Heart right ventricle (tissue), 16 donors: ENCODE measurements at regions not wholly inside any gene's neighbourhood (a gene's known extent, or its start where the extent isn't known, plus 50 kb on each side); places are given as distances from the start of the nearest gene placed in this dataset.

Source experiments
- ATAC-seq, 8 donors: fragments of 200-7000 bp; cut with Tn5 transposase; one replicate each; pipeline ENCODE4 v1.9.1; 2020; ENCODE audit warnings: mild to moderate bottlenecking in 8 of 8, moderate library complexity in 8 of 8, moderate number of reproducible peaks in 1 of 8
- DNase-seq, 2 donors: peaks; one replicate each; pipeline ENCODE4 v3.0.0-alpha.2; 2020
- H3K27ac ChIP-seq, 10 donors: fragments of 200-600 bp; sonication (generic) in 2 of 10; one replicate each; pipeline versions ENCODE4 v1.5.0 to v1.8.0; 2020 to 2022; ENCODE audit warnings: mild to moderate bottlenecking in 3 of 10
- H3K27me3 ChIP-seq, 7 donors: fragments of 200-600 bp; one replicate each; pipeline ENCODE4 v1.8.0; 2021 to 2022; ENCODE audit warnings: mild to moderate bottlenecking in 2 of 7
- H3K36me3 ChIP-seq, 9 donors: fragments of 200-600 bp; sonication (generic) in 1 of 9; one replicate each; pipeline versions ENCODE4 v1.5.0 to v1.8.0; 2020 to 2022; ENCODE audit warnings: mild to moderate bottlenecking in 2 of 9
- H3K4me1 ChIP-seq, 9 donors: fragments of 200-600 bp; sonication (generic) in 1 of 9; one replicate each; pipeline versions ENCODE4 v1.5.0 to v1.8.0; 2020 to 2022; ENCODE audit warnings: mild to moderate bottlenecking in 4 of 9
- H3K4me3 ChIP-seq, 10 donors: fragments of 200-600 bp; sonication (generic) in 2 of 10; one replicate each; pipeline versions ENCODE4 v1.5.0 to v1.8.0; 2020 to 2022; ENCODE audit warnings: mild to moderate bottlenecking in 7 of 10, moderate library complexity in 2 of 10
- H3K9me3 ChIP-seq, 11 donors: fragments of 200-600 bp in 10 of 11; sonication (generic) in 2 of 11; one replicate each; pipeline versions ENCODE4 v1.5.0 to v1.8.0; 2013 to 2022; ENCODE audit warnings: mild to moderate bottlenecking in 2 of 11, control low read depth in 1 of 11, moderate library complexity in 1 of 11
- WGBS, 2 donors: extraction: QIAGEN DNeasy Blood & Tissue Kit; methylation state at CpG; one replicate each; pipeline ENCODE4 v1.1.7; 2013; ENCODE audit warnings: inconsistent platforms in 1 of 2; 5-methylcytosine and 5-hydroxymethylcytosine counted together
- intact Hi-C, 10 donors: fragments of 100-400 bp; cut with DNase I; formaldehyde crosslinking; loops; one replicate each; pipeline versions ENCODE4 v1.11.1 to v1.14.2; 2022
- TF ChIP-seq, protein P1 (sequence below), 9 donors: fragments of 200-600 bp; sonication (generic) in 2 of 9; IDR thresholded peaks; one replicate each; pipeline versions ENCODE4 v1.5.0 to v1.8.0; 2021 to 2022; ENCODE audit warnings: antibody characterized with exemption in 9 of 9, mild to moderate bottlenecking in 5 of 9, moderate library complexity in 1 of 9
- donor health status: Arrhythmogenic right ventricular cardiomyopathy.
- donor health status: ischemic (EF 13 %, LVEDD 7.1; RV severe dilation, severe dysfunction).
- donor health status: healthy with polysubstance abuse.
- donor health status: DM: no; HTN: yes; CAD: no.
- donor health status: DM: no; HTN: no; CAD: no.
- donor health status: ischemic (EF 25% LVEDD 6.9; RV normal size, moderate dysfunction).
- donor health status: ischemic (EF 25% LVEDD 5.7; RV mildly dilated, moderate dysfunction).
- donor health status: healthy.
- donor health status: DM: yes; HTN: yes; CAD: no.
- donor health status: Ischemic cardiomyopathy.
- donor health status: ischemic (EF 35%, LVEDD 5.7; RV mildly dilated, moderate dysfunction).
- donor health status: nonischemic (EF 11% LVEDD 7.7; RV severe dilation, severe dysfunction).
- donor health status: DM: yes; HTN: yes; CAD: no.
- donor health status: PGD.
- donor health status: ischemic (EF 29% LVEDD 5.4; RV normal size, mild dysfunction).
- donor health status: nonischemic (EF 23%, LVEDD 6.1; RV moderate dilation, normal function).

- WGBS, 2 donors, result 36 to 58% methylated on average over 3 of the region's 3 CpGs
- H3K27me3 ChIP-seq, result no peaks in the 10 kb centered on the region
- intact Hi-C loops, result no loop called here
- H3K27ac ChIP-seq, result no peak overlapping the region
- DNase-seq, result no peak
- H3K9me3 ChIP-seq, result peaks cover 0 to 10% (median 0%) of the 10 kb centered on the region in 11 donors
- no peak overlapping the region for H3K4me3 ChIP-seq
- no peak for ATAC-seq
- H3K36me3 ChIP-seq, result no peaks in the 10 kb centered on the region
- TF ChIP-seq, protein P1, sequence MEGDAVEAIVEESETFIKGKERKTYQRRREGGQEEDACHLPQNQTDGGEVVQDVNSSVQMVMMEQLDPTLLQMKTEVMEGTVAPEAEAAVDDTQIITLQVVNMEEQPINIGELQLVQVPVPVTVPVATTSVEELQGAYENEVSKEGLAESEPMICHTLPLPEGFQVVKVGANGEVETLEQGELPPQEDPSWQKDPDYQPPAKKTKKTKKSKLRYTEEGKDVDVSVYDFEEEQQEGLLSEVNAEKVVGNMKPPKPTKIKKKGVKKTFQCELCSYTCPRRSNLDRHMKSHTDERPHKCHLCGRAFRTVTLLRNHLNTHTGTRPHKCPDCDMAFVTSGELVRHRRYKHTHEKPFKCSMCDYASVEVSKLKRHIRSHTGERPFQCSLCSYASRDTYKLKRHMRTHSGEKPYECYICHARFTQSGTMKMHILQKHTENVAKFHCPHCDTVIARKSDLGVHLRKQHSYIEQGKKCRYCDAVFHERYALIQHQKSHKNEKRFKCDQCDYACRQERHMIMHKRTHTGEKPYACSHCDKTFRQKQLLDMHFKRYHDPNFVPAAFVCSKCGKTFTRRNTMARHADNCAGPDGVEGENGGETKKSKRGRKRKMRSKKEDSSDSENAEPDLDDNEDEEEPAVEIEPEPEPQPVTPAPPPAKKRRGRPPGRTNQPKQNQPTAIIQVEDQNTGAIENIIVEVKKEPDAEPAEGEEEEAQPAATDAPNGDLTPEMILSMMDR (IDR thresholded peaks at IDR 0.05), result no peak
- H3K4me1 ChIP-seq, result peaks cover 0 to 2% (median 0%) of the 10 kb centered on the region in 9 donors
Observed at GRCh38 chr1:162964901-162965300, 103.9 kb upstream of the CCDC190 start.

GRCh38 chr1:162956922-162957321, 95.9 kb upstream of the CCDC190 start:
- intact Hi-C loops, result no loop called here
- no peak overlapping the region for H3K27ac ChIP-seq
- 48 to 54% methylated on average over 2 of the region's 2 CpGs for WGBS, 2 donors
- H3K27me3 ChIP-seq, result no peaks in the 10 kb centered on the region
- no peak for DNase-seq
- no peaks in the 10 kb centered on the region for H3K4me1 ChIP-seq
- no peaks in the 10 kb centered on the region for H3K36me3 ChIP-seq
- TF ChIP-seq, protein P1 (IDR thresholded peaks at IDR 0.05), result no peak
- H3K4me3 ChIP-seq, result no peak overlapping the region
- no peak for ATAC-seq
- H3K9me3 ChIP-seq, result no peaks in the 10 kb centered on the region

- H3K27me3 ChIP-seq, result no peaks in the 10 kb centered on the region
- no peaks in the 10 kb centered on the region for H3K4me1 ChIP-seq
- WGBS, 2 donors, result 95 to 97% methylated on average over 4 of the region's 4 CpGs
- H3K4me3 ChIP-seq, result no peak overlapping the region
- no peak for DNase-seq
- TF ChIP-seq, protein P1 (IDR thresholded peaks at IDR 0.05), result no peak
- H3K27ac ChIP-seq, result no peak overlapping the region
- no peak for ATAC-seq
- intact Hi-C loops, result no loop called here
- H3K9me3 ChIP-seq, result no peaks in the 10 kb centered on the region
- no peaks in the 10 kb centered on the region for H3K36me3 ChIP-seq
Observed at GRCh38 chr1:162954824-162955223, 93.8 kb upstream of the CCDC190 start.

DNA sequence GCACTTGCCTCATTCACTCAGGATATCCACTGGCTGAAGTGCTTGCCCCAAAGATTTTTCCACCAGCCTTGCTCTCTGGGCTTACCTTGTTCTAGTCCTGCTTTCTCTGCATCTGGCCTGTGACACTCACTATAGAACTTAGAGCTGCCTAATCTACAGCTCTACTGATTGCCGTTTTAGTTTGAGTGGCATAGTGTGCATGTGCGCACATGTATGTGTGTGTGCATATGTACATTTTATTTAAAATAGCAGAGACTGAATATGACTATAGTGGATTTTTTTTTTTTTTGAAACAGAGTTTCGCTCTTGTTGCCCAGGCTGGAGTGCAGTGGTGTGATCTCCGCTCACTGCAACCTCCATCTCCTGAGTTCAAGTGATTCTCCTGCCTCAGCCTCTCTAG, 92.0 kb upstream of the CCDC190 start:
- H3K4me1 ChIP-seq, result no peaks in the 10 kb centered on the region
- H3K9me3 ChIP-seq, result no peaks in the 10 kb centered on the region
- H3K27ac ChIP-seq, result no peak overlapping the region
- 86 to 92% methylated on average over 4 of the region's 4 CpGs for WGBS, 2 donors
- no peaks in the 10 kb centered on the region for H3K27me3 ChIP-seq
- ATAC-seq (no peak), DNase-seq (no peak)
- no peak overlapping the region for H3K4me3 ChIP-seq
- no peaks in the 10 kb centered on the region for H3K36me3 ChIP-seq
- TF ChIP-seq, protein P1 (IDR thresholded peaks at IDR 0.05), result no peak
- intact Hi-C loops, result no loop called here
